WTC11 (cell line): ENCODE measurements at regions not wholly inside any gene's neighbourhood (a gene's known extent, or its start where the extent isn't known, plus 50 kb on each side); places are given as distances from the start of the nearest gene placed in this dataset.

Experiments used
- ATAC-seq: fragments of 200-7000 bp; cut with Tn5 transposase; 2 replicates; pipeline ENCODE4 v1.10.0; 2021; ENCODE audit warnings: mild to moderate bottlenecking, moderate library complexity
- CTCF ChIA-PET: fragments of 300-600 bp; sonication (Branson Sonifier 250); formaldehyde crosslinking; loops from one replicate; lab custom pipeline; 2021; ENCODE audit warnings: antibody characterized with exemption; lab: Charles Lee
- POLR2A ChIA-PET: fragments of 350-600 bp; sonication (Branson Sonifier 250); formaldehyde crosslinking; loops from one replicate; lab custom pipeline; 2021; ENCODE audit warnings: antibody characterized with exemption; lab: Charles Lee
- DNase-seq: peaks from one replicate; pipeline ENCODE4 v3.0.0; 2021; ENCODE audit warnings: low spot score
- H3K27ac Mint-ChIP-seq: 2 replicates; pipeline ENCODE4 v1.8.0; 2021; ENCODE audit warnings: mixed read lengths
- H3K27me3 Mint-ChIP-seq: 2 replicates; pipeline ENCODE4 v1.8.0; 2021; ENCODE audit warnings: low read depth, mild to moderate bottlenecking, moderate library complexity, mixed read lengths
- H3K36me3 Mint-ChIP-seq: 2 replicates; pipeline ENCODE4 v1.8.0; 2021; ENCODE audit warnings: mixed read lengths
- H3K4me1 Mint-ChIP-seq: 2 replicates; pipeline ENCODE4 v1.8.0; 2022; ENCODE audit warnings: mixed read lengths
- H3K4me3 Mint-ChIP-seq: 2 replicates; pipeline ENCODE4 v1.8.0; 2021; ENCODE audit warnings: mild to moderate bottlenecking, moderate library complexity, mixed read lengths
- H3K9me3 Mint-ChIP-seq: 2 replicates; pipeline ENCODE4 v1.8.0; 2021; ENCODE audit warnings: mixed read lengths
- CREM ChIP-seq: sonication (generic); formaldehyde crosslinking; IDR thresholded peaks from 2 replicates; pipeline ENCODE4 v1.8.1; 2022; ENCODE audit warnings: mild to moderate bottlenecking, missing genetic modification reagents, moderate library complexity
- ELF4 ChIP-seq: sonication (generic); formaldehyde crosslinking; IDR thresholded peaks from 2 replicates; pipeline ENCODE4 v1.8.1; 2022; ENCODE audit warnings: low read depth, mild to moderate bottlenecking, moderate library complexity, missing genetic modification reagents
- ESRRA ChIP-seq: sonication (generic); formaldehyde crosslinking; IDR thresholded peaks from 2 replicates; pipeline ENCODE4 v1.8.1; 2022; ENCODE audit warnings: mild to moderate bottlenecking, missing genetic modification reagents, borderline replicate concordance
- GRHL2 ChIP-seq: fragments of 250-450 bp; sonication (Bioruptor Pico); IDR thresholded peaks from 2 replicates; pipeline ENCODE4 v1.8.0; 2022; ENCODE audit warnings: mild to moderate bottlenecking, moderate library complexity; ENCODE audit not compliant: insufficient replicate concordance, severe bottlenecking
- GTF2I ChIP-seq: fragments of 250-450 bp; sonication (Bioruptor Pico); conservative IDR thresholded peaks from 2 replicates; pipeline ENCODE4 v1.4.0; 2021; ENCODE audit warnings: mild to moderate bottlenecking
- IRF2 ChIP-seq: sonication (generic); formaldehyde crosslinking; IDR thresholded peaks from 2 replicates; pipeline ENCODE4 v1.8.0; 2022; ENCODE audit warnings: low read depth, missing genetic modification reagents, borderline replicate concordance
- TP53 ChIP-seq: sonication (generic); formaldehyde crosslinking; IDR thresholded peaks from 2 replicates; pipeline ENCODE4 v1.8.1; 2023; ENCODE audit warnings: mild to moderate bottlenecking, missing genetic modification reagents
- ZNF121 ChIP-seq: sonication (generic); formaldehyde crosslinking; IDR thresholded peaks from 2 replicates; pipeline ENCODE4 v1.8.0; 2023; ENCODE audit warnings: missing genetic modification reagents
- TF ChIP-seq, protein P1 (sequence below): sonication (generic); formaldehyde crosslinking; IDR thresholded peaks from 2 replicates; pipeline ENCODE4 v1.8.1; 2023; ENCODE audit warnings: mild to moderate bottlenecking, missing genetic modification reagents, borderline replicate concordance
- TF ChIP-seq, protein P2 (sequence below): sonication (generic); formaldehyde crosslinking; IDR thresholded peaks from 2 replicates; pipeline ENCODE4 v1.8.1; 2022; ENCODE audit warnings: mild to moderate bottlenecking, missing genetic modification reagents, moderate library complexity, borderline replicate concordance
- TF ChIP-seq, protein P3 (sequence below): sonication (generic); formaldehyde crosslinking; IDR thresholded peaks from 2 replicates; pipeline ENCODE4 v1.8.1; 2022; ENCODE audit warnings: mild to moderate bottlenecking, moderate library complexity, missing genetic modification reagents
- TF ChIP-seq, protein P4 (sequence below): sonication (generic); formaldehyde crosslinking; IDR thresholded peaks from 2 replicates; pipeline ENCODE4 v1.8.1; 2023; ENCODE audit warnings: mild to moderate bottlenecking, missing genetic modification reagents
- TF ChIP-seq, protein P5 (sequence below): sonication (generic); formaldehyde crosslinking; IDR thresholded peaks from 2 replicates; pipeline ENCODE4 v1.8.0; 2023; ENCODE audit warnings: missing genetic modification reagents
- TF ChIP-seq, protein P6 (sequence below): sonication (generic); formaldehyde crosslinking; IDR thresholded peaks from 2 replicates; pipeline ENCODE4 v1.8.0; 2022; ENCODE audit warnings: missing genetic modification reagents
- TF ChIP-seq, protein P7 (sequence below): sonication (generic); formaldehyde crosslinking; IDR thresholded peaks from 2 replicates; pipeline ENCODE4 v1.8.1; 2022; ENCODE audit warnings: low read depth, mild to moderate bottlenecking, moderate library complexity, missing genetic modification reagents, borderline replicate concordance
- TF ChIP-seq, protein P8 (sequence below): fragments of 250-450 bp; sonication (Bioruptor Pico); IDR thresholded peaks from 2 replicates; pipeline ENCODE4 v2.1.2; 2022; ENCODE audit warnings: mild to moderate bottlenecking, moderate library complexity
- TF ChIP-seq, protein P9 (sequence below): sonication (generic); formaldehyde crosslinking; IDR thresholded peaks from 2 replicates; pipeline ENCODE4 v1.8.1; 2023; ENCODE audit warnings: mild to moderate bottlenecking, moderate library complexity, missing genetic modification reagents

DNA sequence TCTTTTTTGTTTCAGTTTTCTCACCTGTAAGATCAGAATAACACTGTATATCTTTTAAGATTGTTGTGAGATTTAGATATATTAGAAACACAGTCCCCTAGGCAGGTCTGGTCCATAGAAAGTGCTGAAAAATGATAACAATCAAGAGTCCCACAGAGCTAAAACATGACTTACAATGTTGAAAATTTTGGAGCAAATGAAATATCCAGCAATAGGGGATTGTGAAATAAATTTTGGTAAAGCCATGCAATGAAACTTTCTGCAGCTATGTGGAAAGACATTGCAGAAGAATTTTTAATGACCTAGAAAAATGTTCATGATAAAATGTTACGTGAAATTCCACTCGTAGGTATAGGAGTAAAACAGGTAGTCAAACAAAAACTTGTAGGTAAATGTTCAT is 127.6 kb upstream of the SERPINE2 start:
- H3K9me3 Mint-ChIP-seq, result peaks cover 17% of the 10 kb centered on the region
- CTCF ChIA-PET, result no interaction called here
- no peaks in the 10 kb centered on the region for H3K36me3 Mint-ChIP-seq
- H3K4me1 Mint-ChIP-seq, result no peaks in the 10 kb centered on the region
- H3K27ac Mint-ChIP-seq, result no peak overlapping the region
- no peaks in the 10 kb centered on the region for H3K27me3 Mint-ChIP-seq
- TF ChIP-seq, protein P1, sequence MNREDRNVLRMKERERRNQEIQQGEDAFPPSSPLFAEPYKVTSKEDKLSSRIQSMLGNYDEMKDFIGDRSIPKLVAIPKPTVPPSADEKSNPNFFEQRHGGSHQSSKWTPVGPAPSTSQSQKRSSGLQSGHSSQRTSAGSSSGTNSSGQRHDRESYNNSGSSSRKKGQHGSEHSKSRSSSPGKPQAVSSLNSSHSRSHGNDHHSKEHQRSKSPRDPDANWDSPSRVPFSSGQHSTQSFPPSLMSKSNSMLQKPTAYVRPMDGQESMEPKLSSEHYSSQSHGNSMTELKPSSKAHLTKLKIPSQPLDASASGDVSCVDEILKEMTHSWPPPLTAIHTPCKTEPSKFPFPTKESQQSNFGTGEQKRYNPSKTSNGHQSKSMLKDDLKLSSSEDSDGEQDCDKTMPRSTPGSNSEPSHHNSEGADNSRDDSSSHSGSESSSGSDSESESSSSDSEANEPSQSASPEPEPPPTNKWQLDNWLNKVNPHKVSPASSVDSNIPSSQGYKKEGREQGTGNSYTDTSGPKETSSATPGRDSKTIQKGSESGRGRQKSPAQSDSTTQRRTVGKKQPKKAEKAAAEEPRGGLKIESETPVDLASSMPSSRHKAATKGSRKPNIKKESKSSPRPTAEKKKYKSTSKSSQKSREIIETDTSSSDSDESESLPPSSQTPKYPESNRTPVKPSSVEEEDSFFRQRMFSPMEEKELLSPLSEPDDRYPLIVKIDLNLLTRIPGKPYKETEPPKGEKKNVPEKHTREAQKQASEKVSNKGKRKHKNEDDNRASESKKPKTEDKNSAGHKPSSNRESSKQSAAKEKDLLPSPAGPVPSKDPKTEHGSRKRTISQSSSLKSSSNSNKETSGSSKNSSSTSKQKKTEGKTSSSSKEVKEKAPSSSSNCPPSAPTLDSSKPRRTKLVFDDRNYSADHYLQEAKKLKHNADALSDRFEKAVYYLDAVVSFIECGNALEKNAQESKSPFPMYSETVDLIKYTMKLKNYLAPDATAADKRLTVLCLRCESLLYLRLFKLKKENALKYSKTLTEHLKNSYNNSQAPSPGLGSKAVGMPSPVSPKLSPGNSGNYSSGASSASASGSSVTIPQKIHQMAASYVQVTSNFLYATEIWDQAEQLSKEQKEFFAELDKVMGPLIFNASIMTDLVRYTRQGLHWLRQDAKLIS, result no peak
- no peak for TF ChIP-seq GRHL2 (CRISPR knock-in tag)
- no peak for TF ChIP-seq TP53 (CRISPR knock-in tag)
- no peak for TF ChIP-seq ELF4 (CRISPR knock-in tag)
- TF ChIP-seq, protein P2, sequence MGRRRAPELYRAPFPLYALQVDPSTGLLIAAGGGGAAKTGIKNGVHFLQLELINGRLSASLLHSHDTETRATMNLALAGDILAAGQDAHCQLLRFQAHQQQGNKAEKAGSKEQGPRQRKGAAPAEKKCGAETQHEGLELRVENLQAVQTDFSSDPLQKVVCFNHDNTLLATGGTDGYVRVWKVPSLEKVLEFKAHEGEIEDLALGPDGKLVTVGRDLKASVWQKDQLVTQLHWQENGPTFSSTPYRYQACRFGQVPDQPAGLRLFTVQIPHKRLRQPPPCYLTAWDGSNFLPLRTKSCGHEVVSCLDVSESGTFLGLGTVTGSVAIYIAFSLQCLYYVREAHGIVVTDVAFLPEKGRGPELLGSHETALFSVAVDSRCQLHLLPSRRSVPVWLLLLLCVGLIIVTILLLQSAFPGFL (CRISPR knock-in tag), result no peak
- TF ChIP-seq ZNF121 (CRISPR knock-in tag), result no peak
- TF ChIP-seq, protein P3, sequence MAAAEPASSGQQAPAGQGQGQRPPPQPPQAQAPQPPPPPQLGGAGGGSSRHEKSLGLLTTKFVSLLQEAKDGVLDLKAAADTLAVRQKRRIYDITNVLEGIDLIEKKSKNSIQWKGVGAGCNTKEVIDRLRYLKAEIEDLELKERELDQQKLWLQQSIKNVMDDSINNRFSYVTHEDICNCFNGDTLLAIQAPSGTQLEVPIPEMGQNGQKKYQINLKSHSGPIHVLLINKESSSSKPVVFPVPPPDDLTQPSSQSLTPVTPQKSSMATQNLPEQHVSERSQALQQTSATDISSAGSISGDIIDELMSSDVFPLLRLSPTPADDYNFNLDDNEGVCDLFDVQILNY (CRISPR knock-in tag), result no peak
- TF ChIP-seq, protein P4, sequence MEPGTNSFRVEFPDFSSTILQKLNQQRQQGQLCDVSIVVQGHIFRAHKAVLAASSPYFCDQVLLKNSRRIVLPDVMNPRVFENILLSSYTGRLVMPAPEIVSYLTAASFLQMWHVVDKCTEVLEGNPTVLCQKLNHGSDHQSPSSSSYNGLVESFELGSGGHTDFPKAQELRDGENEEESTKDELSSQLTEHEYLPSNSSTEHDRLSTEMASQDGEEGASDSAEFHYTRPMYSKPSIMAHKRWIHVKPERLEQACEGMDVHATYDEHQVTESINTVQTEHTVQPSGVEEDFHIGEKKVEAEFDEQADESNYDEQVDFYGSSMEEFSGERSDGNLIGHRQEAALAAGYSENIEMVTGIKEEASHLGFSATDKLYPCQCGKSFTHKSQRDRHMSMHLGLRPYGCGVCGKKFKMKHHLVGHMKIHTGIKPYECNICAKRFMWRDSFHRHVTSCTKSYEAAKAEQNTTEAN (CRISPR knock-in tag), result no peak
- TF ChIP-seq GTF2I, result no peak
- no peak for DNase-seq
- no peak for ATAC-seq
- POLR2A ChIA-PET, result no interaction called here
- H3K4me3 Mint-ChIP-seq, result no peak overlapping the region

DNA sequence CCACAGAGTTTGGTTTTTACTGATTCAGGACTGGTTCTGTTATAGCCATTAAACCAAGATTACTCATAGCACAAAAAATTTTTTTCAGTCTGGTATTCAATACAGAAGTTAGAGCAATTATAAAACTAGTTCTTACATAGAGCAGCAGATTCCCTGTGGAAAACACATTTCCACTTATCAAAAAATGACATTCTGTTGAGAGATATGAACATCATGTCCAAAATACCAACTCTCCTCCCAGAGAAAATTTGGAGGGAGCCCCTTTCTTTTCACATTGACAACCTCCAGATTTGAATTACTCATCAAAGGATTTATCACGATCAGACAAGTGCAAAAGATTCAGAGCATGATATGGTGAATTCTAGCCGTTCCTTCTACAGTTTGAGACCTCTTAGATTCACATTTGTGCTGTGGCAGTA is 126.8 kb upstream of the SERPINE2 start:
- Mint-ChIP-seq H3K36me3 (no peaks in the 10 kb centered on the region), H3K27ac (no peak overlapping the region), H3K9me3 (peaks cover 17% of the 10 kb centered on the region), H3K27me3 (no peaks in the 10 kb centered on the region), H3K4me1 (no peaks in the 10 kb centered on the region), H3K4me3 (no peak overlapping the region)
- ChIA-PET CTCF (no interaction called here), POLR2A (no interaction called here)
- TF ChIP-seq, protein P2 (CRISPR knock-in tag), result no peak
- TF ChIP-seq ESRRA (CRISPR knock-in tag), result no peak
- no peak for TF ChIP-seq CREM (CRISPR knock-in tag)
- TF ChIP-seq, protein P5, sequence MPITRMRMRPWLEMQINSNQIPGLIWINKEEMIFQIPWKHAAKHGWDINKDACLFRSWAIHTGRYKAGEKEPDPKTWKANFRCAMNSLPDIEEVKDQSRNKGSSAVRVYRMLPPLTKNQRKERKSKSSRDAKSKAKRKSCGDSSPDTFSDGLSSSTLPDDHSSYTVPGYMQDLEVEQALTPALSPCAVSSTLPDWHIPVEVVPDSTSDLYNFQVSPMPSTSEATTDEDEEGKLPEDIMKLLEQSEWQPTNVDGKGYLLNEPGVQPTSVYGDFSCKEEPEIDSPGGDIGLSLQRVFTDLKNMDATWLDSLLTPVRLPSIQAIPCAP (CRISPR knock-in tag), result no peak
- TF ChIP-seq, protein P6, sequence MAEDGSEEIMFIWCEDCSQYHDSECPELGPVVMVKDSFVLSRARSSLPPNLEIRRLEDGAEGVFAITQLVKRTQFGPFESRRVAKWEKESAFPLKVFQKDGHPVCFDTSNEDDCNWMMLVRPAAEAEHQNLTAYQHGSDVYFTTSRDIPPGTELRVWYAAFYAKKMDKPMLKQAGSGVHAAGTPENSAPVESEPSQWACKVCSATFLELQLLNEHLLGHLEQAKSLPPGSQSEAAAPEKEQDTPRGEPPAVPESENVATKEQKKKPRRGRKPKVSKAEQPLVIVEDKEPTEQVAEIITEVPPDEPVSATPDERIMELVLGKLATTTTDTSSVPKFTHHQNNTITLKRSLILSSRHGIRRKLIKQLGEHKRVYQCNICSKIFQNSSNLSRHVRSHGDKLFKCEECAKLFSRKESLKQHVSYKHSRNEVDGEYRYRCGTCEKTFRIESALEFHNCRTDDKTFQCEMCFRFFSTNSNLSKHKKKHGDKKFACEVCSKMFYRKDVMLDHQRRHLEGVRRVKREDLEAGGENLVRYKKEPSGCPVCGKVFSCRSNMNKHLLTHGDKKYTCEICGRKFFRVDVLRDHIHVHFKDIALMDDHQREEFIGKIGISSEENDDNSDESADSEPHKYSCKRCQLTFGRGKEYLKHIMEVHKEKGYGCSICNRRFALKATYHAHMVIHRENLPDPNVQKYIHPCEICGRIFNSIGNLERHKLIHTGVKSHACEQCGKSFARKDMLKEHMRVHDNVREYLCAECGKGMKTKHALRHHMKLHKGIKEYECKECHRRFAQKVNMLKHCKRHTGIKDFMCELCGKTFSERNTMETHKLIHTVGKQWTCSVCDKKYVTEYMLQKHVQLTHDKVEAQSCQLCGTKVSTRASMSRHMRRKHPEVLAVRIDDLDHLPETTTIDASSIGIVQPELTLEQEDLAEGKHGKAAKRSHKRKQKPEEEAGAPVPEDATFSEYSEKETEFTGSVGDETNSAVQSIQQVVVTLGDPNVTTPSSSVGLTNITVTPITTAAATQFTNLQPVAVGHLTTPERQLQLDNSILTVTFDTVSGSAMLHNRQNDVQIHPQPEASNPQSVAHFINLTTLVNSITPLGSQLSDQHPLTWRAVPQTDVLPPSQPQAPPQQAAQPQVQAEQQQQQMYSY (CRISPR knock-in tag), result no peak
- TF ChIP-seq, protein P7, sequence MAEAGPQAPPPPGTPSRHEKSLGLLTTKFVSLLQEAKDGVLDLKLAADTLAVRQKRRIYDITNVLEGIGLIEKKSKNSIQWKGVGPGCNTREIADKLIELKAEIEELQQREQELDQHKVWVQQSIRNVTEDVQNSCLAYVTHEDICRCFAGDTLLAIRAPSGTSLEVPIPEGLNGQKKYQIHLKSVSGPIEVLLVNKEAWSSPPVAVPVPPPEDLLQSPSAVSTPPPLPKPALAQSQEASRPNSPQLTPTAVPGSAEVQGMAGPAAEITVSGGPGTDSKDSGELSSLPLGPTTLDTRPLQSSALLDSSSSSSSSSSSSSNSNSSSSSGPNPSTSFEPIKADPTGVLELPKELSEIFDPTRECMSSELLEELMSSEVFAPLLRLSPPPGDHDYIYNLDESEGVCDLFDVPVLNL (CRISPR knock-in tag), result no peak
- TF ChIP-seq, protein P8, sequence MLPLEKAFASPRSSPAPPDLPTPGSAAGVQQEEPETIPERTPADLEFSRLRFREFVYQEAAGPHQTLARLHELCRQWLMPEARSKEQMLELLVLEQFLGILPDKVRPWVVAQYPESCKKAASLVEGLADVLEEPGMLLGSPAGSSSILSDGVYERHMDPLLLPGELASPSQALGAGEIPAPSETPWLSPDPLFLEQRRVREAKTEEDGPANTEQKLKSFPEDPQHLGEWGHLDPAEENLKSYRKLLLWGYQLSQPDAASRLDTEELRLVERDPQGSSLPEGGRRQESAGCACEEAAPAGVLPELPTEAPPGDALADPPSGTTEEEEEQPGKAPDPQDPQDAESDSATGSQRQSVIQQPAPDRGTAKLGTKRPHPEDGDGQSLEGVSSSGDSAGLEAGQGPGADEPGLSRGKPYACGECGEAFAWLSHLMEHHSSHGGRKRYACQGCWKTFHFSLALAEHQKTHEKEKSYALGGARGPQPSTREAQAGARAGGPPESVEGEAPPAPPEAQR (CRISPR knock-in tag), result no peak
- TF ChIP-seq IRF2 (CRISPR knock-in tag), result no peak
- TF ChIP-seq, protein P9, sequence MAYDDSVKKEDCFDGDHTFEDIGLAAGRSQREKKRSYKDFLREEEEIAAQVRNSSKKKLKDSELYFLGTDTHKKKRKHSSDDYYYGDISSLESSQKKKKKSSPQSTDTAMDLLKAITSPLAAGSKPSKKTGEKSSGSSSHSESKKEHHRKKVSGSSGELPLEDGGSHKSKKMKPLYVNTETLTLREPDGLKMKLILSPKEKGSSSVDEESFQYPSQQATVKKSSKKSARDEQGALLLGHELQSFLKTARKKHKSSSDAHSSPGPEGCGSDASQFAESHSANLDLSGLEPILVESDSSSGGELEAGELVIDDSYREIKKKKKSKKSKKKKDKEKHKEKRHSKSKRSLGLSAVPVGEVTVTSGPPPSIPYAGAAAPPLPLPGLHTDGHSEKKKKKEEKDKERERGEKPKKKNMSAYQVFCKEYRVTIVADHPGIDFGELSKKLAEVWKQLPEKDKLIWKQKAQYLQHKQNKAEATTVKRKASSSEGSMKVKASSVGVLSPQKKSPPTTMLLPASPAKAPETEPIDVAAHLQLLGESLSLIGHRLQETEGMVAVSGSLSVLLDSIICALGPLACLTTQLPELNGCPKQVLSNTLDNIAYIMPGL (CRISPR knock-in tag), result no peak
- DNase-seq (no peak), ATAC-seq (no peak)
